Activated CD4-positive, alpha-beta T cell treated with anti-CD3 and anti-CD28 coated beads, Interleukin-2, amount 50 U/mL, for 48 hours (primary cell): ENCODE measurements at regions not wholly inside any gene's neighbourhood (a gene's known extent, or its start where the extent isn't known, plus 50 kb on each side); places are given as distances from the start of the nearest gene placed in this dataset.
"Not testable (repeated sequence)": the region's sequence is repeated elsewhere in the genome, so short reads cannot be mapped to it uniquely, and the experiment has no call there.

Experiments used
- DNase-seq, 2 experiments: peaks; one replicate each; pipeline ENCODE4 v3.0.0-alpha.2; 2020

DNA sequence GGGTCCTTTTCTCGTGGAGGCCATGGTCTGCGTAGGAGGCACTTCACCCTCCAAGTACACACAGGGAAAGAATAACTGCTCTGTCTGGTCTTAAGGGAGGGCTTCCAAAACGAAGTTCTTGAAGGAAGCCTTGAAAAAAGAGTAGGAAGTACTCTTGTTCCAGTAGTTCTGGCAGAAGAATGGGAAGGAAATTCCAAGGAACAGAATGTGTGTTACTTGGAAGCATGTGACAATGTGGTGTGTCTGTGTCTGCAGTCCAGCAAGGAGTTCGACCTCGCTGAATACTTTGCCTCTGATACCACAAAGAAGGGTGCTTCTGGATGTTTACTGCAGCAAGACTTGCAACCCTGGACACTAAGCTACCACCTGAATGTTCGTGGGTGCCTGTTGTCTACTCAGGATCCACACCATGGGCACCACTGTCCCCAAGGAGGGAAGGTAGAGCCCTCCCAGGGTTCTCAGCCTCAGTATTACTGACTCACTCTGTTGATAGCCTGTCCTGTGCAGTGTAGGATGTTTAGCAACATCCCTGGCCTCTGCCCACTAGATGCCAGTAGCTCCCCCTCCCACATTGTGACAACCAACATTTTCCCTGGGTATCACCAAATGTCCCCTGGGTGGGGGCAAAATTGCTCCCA lies 471.6 kb upstream of the CDH4 start:
- DNase-seq: no peak

DNA sequence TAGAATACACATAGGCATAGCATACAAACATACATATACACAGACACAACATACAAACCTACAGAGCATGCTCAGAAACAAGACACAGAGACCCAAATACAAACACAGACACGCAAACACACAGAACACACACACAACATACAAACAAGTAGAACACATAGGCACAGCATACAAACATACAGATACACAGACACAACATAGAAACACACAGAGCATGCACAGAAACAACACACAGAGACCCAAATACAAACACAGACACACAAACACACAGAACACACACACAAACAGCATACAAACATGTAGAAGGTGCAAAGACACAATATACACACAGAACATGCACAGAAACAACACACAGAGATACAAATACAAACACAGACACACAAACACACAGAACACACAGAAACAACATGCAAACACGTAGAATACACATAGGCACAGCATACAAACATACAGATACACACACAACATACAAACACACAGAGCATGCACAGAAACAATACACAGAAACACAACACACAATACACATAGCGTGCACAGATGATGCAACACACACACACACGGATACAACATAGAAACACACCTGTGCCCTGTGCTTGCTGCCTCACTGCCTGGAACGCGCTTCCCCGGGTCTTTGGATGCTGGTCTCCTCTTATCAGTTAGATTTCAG lies 469.0 kb upstream of the CDH4 start:
- no peak for DNase-seq

DNA sequence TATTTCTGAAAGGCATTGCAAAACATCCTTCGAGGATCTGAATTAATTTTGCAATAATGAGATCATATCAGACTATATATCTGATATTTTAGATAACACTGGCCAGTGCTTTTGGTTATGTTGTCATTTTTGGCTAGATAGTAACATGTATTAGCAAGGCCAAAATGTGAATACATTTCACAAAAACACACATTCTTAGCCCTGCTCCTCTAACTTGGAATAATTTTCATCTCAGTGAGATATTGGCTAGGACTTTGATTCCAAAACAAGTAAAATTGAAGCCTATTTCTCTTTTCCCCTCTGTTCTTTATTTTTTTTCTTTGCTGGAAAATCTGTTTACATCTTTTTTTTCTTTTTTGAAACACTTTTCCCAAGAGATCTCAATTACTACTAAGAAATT lies 466.8 kb upstream of the CDH4 start:
- DNase-seq: no peak

DNA sequence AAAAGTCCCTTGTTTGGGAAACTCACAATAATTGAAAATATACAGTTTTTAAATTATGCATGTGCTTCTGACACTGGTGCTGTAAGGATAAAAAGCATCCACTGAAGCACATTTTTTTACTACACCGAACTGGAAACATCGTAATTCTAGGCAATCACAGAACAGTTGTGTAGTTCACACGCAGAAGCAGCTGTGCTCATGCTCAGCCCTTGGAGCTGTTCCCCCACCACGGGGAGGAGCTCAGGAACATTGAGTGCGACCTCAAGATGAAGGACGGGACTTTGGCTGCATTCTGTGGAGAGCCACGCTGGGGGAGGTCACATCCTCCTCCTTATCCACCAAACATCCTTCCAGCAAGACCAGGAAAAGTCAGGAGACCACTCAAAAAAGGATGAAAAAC lies 466.3 kb upstream of the CDH4 start:
- no peak for DNase-seq

DNA sequence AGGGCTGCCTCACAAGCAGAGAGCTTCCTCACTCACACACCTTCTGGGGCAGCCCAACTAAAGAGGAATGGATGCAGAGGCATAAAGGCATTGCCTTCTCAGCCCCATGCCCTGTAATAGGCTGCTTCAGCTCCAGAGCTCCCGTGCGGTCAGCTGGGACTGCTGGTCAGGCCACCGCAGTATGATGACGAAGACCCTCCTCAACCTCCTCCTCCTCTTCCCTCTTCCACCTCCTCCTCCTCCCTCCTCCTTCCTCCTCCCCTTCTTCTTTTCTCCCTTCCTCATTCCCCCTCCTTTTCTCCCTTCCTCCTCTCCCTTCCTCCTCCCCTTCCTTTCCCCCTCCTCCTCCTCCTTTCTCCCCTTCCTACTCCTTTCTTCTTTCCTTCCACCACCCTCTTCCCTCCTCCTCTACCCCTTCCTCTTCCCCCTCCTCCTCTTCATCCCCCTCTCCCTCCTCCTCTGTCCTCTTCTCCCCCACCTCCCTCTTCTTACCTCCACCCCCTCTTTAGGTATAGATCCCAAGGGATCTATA lies 465.3 kb upstream of the CDH4 start:
- no peak for DNase-seq

DNA sequence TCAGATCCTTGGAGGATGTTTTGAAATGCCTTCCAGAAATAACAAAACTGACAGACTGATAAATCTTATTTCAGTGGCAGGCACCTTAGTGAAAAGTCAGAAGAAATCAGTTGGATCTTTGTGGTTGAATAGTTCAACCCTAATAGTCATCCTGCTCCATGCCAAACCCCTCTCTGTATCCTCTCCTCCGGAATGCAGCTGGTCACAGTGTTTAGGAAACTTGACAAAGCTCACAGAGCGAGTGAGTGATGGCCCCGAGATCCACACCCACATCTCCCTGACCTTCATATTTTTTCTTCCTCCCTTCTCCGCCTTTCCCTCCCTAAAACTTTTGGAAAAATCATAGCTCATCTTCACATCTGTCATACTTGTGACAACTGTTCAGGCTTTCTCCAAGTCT lies 464.8 kb upstream of the CDH4 start:
- no peak for DNase-seq

DNA sequence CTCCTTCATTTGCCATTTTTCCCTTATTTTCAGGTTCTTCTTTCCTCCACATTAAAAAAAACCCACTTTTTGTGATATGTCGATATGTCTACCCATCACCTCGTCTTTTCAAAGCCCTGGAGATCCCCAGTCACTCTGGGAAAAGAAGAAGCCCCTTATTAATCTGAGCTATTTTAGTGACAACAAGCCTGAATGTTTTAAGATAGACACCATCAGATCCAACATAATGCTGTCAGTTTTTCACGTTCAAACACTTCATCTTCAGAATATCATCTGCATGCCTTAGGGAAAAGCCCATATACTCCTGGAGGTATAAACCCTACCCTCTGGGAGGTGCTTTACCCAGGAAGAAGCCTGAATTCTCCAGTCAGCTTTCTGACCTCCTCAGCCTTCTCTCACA lies 464.0 kb upstream of the CDH4 start:
- no peak for DNase-seq

DNA sequence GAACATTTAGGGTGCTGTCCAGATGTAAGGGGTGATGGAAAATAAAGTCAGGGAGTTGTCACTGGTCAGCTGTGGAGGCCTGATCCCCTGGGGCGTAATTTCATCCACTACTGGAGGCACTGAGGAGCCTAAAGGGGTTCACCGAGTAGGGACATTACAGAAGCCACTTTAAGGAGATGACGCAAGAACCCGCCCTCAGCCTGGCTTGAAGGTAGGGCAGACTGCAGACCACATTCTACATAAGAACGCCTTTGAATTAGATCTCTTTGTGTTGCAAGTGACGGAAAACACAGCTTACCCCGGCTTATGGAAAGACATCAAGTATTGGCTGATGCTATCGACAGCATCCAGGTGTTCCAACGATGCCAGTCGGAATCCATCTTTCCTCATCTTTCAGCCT lies 462.7 kb upstream of the CDH4 start:
- no peak for DNase-seq

DNA sequence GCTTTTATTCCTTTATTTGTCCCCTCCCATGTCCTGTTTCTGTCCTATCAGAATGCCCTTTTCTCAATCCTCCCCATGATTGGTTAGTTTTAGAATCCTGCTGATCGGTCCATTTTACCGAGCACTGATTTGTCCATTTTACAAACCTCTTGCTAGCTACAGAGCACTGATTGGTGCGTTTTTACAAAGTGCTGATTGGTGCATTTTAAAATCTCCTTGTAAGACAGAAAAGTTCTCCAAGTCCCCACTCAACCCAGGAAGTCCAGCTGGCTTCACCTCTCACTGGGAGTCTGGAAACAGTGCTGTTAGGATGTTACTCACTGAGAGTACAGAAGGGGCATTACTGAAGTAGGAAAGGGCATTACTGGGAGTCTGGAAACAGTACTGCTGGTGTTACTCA lies 461.7 kb upstream of the CDH4 start:
- not testable (repeated sequence) for DNase-seq

DNA sequence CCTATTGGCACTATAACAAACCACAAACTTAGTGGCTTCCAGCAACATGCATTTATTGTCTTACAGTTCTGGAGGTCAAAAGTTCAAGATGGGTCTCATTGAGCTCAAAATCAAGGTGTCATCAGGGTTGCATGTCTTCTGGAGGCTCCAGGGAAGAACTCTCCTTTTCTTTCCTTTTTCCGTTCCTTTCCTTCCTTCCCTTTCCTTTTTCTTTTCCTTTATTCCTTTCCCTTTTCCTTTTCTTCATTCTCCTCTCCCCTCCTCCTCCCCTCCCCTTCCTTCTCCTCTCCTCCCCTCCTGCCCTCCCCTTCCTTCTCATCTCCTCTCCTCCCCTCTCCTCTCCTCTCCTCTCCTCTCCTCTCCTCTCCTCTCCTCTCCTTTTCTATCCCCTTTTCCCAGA lies 460.2 kb upstream of the CDH4 start:
- no peak for DNase-seq

DNA sequence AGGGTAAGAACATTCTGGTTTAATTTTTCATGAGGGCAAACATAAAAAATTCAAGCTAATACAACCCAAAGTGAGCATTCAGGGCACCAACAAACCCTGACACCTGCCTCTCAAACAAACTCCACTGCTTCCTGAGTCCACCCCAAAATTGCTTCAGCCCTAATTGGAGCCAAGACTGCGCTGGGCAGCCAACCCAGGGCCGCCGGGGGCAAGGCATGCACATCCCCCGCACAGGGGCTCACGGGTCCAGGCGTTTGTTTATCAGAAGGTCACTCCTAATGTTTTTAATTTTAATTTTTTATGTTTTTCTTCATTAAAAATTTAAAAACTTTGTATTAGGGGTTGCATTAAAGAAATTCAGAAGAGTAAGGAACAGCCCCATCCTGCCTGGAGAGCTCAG lies 459.1 kb upstream of the CDH4 start:
- no peak for DNase-seq

DNA sequence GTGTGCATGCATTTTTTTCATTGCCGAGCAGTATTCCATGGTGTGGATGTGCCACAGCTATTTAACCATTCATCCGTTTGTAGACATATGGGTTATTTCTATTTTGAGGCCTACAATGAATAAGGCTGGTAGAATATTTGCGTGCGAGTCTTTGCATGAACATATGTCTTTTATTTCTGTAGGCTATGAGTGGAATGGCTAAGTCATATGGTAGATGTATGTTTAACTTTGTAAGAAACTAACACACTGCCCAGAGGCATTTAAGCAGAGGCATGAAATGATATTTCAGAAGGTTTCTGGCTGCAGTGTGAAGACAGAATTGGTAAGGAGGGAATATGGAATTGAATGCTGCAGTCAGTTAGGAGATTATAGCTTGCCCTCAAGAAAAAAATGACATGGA lies 457.4 kb upstream of the CDH4 start:
- no peak for DNase-seq

DNA sequence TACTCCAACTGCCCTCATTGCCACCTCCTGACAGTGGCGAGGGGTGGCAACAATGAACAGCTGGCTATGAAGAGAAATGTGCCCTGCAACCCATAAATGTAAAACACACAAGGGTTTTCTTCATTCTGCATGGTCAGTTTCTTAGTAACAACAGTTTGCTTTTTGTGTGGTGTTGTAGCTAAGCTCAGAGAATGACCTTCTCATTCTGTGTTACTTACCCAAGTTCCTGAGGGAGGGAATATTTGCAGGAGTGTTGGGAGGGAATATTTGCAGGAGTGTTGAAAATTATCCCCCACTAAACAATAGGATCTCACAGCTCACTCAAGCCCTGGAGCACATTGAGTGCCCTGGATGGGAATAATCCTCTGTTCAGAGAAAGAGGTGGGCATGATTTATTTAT lies 456.4 kb upstream of the CDH4 start:
- no peak for DNase-seq

DNA sequence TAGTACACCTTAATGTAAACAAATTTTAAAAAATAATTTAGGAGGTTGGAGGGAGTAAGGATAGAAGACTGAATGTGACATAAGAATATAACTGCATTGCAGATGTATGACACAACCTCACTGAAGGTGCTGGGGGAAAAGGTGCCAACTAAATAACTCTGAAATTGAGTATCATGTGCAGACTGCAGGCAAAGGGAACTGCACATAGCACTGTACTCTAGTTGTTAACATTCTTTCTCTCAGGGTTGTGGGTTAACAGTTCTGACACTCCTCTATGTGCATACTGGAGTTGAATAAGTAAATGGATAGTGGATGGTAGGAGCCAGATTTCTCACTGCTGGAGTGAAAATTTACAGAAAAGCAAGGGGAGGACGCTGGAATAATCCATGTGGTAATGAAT lies 451.9 kb upstream of the CDH4 start:
- no peak for DNase-seq

DNA sequence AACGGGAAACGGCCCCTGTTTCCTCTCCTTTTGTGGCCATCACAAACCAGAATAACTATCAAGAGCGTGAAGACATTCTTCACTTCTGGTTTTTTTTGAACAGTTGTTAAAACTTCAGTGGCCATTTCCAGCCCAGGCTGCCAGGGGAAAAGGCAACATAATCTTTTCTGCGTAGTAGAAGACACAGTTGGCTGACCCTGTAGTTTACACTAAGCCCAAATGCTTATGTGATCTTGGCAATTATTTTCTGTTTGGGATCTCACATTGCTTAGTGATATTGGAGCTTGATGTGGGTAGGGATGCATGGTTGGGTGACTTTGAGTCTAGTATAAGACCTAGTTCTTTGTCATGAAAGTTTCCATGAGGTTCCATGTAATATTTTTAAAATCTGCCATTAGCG lies 449.4 kb upstream of the CDH4 start:
- DNase-seq: no peak

DNA sequence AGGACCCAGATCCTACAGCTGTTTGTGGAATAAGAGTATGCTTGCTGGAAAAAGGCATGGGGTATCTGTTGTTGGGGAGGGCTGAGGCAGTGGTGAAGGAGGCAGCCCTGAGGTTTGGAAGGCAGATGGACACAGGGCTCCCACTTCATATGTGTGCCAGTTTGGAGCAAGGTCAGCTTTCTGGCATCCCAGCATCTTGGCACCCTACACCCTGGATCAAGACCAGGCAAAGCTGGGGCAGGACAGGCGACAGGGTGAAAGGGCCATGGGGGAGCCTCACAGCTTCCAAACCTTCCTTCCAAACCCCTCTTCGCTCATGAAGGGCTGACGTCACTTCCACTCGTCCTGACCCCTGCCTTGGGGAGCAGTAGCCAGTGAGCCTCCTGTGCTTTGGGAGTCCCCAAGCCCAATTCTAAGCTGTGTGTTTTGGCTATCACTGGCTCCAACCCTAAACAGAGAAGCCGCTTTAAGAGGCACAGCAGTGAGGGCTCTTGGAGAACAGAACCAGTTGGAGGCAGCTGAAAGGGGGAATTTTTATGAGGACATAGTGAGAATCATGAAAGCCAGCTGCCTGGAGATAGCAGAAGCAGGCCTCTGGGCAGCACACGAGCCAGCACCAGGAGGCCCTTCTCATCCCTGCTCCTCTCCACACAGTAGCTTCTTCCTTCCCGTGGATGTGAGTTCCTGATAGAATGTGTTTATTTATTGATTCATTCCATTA lies 448.6 kb upstream of the CDH4 start:
- DNase-seq: no peak

DNA sequence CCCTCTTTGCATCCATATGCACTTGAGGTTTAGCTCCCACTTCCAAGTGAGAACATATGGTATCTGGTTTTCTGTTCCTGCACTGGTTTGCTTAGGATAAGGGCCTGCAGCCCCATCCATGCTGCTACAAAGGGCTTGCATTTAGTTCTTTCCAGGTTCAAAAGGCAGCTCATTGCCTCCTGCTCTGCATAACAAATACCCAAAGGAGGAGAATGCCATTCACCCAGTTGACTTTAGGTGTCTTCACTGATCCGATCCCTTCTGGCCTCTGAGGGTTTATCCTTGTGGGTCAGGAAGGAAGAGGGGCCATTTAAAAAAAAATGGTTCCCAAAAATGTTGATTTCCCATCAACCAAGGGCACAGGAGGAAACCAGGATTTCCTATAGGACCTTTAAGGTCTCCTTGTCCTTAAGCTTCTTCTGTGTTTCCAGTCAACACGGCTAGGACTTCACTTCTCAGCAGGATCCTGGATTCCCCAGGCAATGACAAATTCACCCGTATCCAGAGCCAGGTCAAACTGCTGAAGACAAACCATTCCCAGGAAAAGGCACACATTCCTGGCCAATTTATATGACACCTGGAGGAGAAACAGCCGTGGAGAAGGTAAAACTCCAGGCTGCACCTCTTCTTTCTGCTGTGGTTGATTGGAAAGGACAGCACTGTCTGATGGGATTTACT lies 447.7 kb upstream of the CDH4 start:
- no peak for DNase-seq

DNA sequence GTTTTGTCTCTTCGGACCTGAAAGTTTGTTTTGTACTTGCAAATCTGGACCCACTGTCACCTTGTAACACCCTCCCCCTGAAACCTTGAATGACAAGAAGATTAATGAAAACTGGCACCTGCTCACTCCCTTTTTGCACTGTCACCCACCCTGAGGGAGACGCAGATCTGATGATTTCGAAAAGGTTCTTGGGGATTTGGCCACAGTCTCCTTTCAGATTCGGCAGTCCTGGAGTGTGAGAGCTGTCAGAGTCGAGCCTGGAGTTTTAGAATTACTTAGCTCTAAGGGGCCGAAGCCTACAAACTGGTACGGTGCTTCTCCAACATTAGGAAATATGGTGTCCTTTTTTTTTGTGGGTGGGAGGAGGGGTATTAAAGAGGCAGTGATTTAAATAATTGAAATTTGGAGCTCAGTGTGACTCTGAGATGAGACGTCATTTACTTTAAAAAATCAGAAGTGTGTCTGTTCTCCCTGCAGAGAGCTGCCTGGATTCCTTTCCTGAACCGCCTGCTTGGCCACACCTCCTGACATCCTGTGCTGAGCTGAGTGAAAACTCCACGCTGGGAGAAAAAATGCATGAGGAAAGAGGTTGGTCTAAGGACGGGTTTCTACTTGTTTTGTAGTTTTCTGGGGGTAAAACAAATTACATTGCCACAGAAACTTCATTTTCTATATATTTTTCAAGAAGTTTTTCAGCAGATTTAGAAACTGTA lies 447.0 kb upstream of the CDH4 start:
- DNase-seq: no peak

DNA sequence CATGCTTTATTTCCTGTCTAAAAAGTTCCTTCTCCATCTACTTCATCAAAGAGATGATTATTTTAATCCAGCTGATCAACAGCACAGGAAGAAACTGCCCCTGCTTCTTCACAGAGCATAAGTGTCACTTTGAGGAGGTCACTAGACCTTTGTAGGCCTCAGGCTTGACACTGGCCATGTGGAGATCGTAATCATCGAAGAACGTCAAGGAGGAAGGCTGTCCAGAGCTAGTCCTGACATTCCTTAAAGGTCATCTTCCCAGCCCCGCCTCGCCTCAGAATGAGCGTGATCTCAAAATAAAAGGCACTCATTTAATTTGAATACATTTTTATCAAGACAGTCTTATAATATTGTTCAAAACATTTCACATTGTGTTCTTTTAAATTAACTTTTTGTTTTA lies 445.7 kb upstream of the CDH4 start:
- no peak for DNase-seq

DNA sequence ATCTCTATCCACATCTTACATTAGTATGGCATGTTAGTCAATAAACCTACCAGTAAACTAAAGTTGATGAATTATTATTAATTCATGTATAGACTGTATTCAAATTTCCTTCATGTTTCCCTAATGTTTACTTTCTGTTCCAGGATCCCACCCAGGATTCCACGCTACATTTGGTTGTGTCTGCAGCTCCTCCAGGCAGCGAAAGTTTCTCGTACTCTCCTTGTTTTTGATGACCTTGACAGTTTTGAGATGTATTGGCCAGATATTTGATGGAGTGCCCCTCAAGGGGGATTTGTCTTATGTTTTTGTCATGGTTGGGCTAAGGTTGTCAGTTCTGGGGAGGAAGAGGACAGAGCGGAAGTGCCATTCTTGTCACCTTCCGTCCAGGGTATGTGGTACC lies 445.2 kb upstream of the CDH4 start:
- no peak for DNase-seq

DNA sequence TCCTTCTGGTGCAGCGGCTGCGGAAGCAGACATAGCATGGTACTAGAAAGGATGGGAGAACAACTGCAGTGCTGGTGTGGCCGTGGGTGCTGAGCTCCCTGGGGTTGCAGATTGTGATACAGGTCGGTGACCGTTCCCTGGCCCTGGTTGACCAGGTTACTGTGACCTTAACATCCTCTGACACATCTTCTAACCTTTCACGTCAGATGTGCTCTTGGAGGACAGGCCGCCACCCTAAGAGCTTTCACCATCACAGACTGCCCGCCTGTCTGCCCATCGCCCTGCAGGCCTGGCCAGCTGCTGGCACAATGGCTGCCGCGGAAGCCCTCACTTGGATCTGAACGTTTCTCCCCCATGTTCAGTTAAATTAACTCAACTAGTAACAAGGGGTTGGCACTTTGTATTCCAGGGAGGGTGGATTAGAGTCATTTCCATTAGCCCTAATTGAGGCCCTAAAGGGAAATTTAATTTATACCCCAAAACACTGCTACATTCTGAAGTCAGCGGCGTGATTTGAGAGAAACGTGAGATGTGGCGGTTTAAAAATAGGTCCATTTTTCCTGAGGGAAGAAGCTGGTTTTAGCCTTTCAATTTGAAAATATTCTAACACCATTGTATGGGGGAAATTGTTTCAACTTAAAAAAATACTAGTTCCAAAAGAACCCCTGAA lies 443.9 kb upstream of the CDH4 start:
- no peak for DNase-seq

DNA sequence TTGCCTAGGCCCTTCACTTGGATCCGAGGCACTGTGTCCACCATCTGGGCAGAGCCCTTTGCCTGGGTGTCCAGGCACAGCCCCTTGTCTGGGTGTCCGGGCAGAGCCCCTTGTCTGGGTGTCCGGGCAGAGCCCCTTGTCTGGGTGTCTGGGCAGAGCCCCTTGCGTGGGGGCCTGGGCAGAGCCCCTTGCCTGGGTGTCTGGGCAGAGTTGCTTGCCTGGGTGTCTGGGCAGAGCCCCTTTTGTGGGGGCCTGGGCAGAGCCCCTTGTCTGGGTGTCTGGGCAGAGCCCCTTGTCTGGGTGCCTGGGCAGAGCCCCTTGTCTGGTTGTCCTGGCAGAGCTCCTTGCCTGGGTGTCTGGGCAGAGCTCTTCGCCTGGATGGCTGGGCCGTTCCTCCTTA lies 443.4 kb upstream of the CDH4 start:
- DNase-seq: no peak

DNA sequence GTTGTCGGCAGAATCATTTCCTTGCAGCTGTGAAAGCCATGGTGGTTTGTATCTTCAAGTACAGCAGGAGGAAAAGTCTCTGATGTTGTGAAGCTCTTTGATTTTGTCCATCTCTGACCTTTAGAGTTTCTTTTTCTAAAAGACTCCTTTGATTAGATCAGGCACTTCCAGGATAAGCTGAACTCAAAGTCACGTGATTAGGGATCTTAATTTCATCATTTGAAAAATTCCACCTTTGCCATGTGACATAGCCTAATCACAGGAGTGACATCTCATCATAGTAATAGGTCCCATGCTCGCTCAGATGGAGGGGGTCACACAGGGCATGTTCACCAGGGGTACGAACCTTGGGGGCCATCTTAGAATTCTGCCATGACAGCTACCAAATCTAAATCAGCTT lies 441.5 kb upstream of the CDH4 start:
- DNase-seq: no peak
